Astrocyte of the cerebellum (primary cell): ENCODE measurements at regions not wholly inside any gene's neighbourhood (a gene's known extent, or its start where the extent isn't known, plus 50 kb on each side); places are given as distances from the start of the nearest gene placed in this dataset.

Source experiments
- DNase-seq: peaks from one replicate; pipeline ENCODE4 v3.0.0-alpha.2; 2011; ENCODE audit warnings: low read depth
- H3K4me3 ChIP-seq: 2 replicates; pipeline ENCODE4 v1.5.1; 2011; ENCODE audit warnings: mild to moderate bottlenecking, low read depth, low read length, moderate library complexity
- in situ Hi-C: cut with HindIII; loops from 2 replicates; pipeline ENCODE4 v1.10.0; 2017; ENCODE audit warnings: low sequenced_read_pairs
- TF ChIP-seq, protein P1 (sequence below): IDR thresholded peaks from 2 replicates; pipeline ENCODE4 v1.5.1; 2012; ENCODE audit warnings: low read length, low read depth, moderate library complexity, mild to moderate bottlenecking; ENCODE audit errors: missing control alignments

DNA sequence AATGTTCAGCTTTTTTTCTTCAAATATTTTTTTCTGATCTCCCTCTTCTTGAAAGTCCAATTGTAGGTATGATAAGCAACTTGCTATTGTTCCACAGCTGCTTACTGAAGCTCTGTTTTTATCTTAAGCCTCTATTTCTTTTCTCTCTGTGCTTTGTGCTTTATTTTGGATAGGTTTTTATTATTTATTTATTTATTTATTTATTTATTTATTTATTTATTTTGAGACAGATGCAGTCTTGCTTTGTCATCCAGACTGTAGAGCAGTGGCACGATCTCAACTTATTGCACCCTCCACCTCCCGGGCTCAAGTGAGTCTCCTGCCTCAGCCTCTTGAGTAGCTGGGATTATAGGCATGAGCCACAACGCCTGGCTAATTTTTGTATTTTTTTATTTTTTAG lies 199.4 kb downstream of the KLF12 start:
- in situ Hi-C loops = no loop called here
- DNase-seq = no peak
- TF ChIP-seq, protein P1, sequence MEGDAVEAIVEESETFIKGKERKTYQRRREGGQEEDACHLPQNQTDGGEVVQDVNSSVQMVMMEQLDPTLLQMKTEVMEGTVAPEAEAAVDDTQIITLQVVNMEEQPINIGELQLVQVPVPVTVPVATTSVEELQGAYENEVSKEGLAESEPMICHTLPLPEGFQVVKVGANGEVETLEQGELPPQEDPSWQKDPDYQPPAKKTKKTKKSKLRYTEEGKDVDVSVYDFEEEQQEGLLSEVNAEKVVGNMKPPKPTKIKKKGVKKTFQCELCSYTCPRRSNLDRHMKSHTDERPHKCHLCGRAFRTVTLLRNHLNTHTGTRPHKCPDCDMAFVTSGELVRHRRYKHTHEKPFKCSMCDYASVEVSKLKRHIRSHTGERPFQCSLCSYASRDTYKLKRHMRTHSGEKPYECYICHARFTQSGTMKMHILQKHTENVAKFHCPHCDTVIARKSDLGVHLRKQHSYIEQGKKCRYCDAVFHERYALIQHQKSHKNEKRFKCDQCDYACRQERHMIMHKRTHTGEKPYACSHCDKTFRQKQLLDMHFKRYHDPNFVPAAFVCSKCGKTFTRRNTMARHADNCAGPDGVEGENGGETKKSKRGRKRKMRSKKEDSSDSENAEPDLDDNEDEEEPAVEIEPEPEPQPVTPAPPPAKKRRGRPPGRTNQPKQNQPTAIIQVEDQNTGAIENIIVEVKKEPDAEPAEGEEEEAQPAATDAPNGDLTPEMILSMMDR = no peak
- no peak overlapping the region for H3K4me3 ChIP-seq

DNA sequence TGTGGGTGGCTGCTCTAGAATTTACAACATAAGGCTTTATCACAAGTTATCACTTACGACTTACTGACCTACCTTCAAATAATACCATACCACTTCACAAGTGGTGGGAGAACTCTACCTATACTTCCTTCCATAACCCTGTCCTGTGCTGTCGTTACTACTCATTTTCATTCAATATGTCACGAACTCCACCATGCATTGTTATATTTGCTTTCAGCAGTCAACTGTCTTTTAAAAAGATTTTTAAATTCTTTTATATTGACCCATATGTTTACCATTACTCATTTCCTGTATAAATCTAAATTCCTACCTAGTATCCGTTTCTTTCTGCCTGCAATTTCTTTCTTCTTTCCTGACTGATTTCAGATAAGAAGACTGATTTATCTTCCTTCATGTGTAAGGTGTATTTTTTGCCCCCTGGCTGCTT lies 200.0 kb downstream of the KLF12 start:
- DNase-seq = no peak
- TF ChIP-seq, protein P1 = no peak
- in situ Hi-C loops = no loop called here
- no peak overlapping the region for H3K4me3 ChIP-seq

DNA sequence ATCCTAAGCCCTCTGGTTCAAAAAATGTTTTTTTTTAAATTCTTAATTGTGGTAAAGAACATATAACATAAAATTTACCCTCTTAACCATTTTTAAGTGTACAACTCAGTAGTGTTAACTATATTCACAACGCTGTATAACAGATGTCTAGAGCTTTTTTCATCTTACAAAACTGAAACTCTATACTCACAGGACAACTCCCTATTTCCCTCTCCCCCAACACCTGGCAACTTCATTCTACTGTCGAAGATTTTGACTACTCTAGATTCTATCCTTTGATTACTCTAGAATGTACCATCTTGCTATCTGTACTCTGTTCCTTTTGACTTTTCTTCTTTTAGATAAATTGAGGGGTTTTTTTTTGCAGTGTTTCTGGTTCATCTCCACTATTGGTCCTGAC lies 200.4 kb downstream of the KLF12 start:
- TF ChIP-seq, protein P1 = no peak
- in situ Hi-C loops = no loop called here
- DNase-seq = no peak
- no peak overlapping the region for H3K4me3 ChIP-seq

DNA sequence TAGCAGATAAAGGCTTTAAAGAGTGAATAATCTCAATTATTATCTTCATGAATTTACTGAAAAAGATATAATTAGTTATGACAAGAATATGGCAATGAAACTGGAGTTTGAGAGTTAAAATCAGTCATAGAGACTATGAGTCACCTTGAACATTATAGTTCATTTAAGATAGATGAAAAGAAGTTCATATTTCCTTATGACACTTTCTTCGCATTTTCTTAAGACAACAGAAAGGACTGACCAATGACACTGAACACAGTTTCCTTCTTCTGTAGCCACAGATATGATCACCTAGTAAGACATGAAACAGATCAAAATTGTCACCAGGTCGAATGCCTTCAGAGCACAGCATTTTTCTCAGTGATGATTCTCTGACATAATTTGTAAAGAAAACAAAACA lies 202.1 kb downstream of the KLF12 start:
- in situ Hi-C loops = no loop called here
- TF ChIP-seq, protein P1 = no peak
- DNase-seq = no peak
- no peak overlapping the region for H3K4me3 ChIP-seq

DNA sequence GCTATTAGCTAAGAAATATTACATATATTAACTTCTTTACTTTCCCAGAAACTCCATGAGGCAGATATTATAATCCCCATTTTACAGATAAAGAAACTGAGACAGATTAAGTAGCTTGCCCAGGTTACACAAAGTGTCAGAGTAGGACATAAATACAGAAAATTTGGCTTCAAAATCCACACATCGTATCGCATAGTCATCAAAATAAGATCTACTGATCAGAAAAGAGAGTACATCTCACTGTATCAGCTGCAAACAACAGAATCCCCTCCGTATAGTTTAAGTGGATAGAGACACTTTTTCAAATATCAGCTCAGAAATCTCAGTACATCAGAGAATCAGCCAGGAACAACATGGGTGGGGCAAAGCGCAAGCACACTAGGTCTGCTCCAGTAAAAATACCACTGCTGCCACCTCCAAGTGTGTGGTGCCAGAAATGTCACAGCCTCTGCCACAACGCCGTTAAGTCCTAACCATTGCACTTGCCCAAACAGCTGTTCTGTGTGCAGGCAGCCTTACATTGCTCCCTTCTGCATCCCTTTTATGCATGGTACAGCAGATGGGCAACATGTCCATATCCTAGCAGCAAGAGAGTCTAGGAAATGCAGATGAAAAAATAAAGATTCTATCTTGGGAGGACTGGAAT lies 204.8 kb downstream of the KLF12 start:
- in situ Hi-C loops = no loop called here
- TF ChIP-seq, protein P1 = no peak
- H3K4me3 ChIP-seq = no peak overlapping the region
- DNase-seq = no peak

DNA sequence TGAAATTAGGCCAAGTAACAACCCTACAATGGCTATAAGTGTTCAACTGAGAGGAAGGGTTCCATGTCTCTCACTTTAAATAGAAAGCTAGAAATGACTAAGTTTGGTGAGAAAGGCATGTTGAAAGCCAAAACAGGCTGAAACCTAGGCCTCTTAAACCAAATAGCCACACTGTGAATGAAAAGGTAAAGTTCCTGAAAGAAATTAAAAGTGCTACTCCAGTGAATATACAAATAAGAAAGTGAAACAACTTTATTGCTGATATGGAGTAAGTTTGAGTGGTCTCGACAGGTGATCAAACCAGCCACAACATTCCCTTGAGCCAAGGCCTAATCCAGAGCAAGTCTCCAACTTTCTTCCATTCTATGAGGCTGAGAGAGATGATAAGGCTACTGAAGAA lies 209.6 kb downstream of the KLF12 start:
- DNase-seq = no peak
- in situ Hi-C loops = no loop called here
- H3K4me3 ChIP-seq = no peak overlapping the region
- TF ChIP-seq, protein P1 = no peak
